RWPE1 (cell line): ENCODE measurements at regions not wholly inside any gene's neighbourhood (a gene's known extent, or its start where the extent isn't known, plus 50 kb on each side); places are given as distances from the start of the nearest gene placed in this dataset.

Source experiments
- CTCF ChIA-PET: fragments of 350-600 bp; sonication (Branson Sonifier 250); formaldehyde crosslinking; extraction: SDS; loops from one replicate; lab custom pipeline; 2021; lab: Yijun Ruan, JAX
- POLR2A ChIA-PET: fragments of 400-600 bp; formaldehyde crosslinking; extraction: SDS; loops from one replicate; lab custom pipeline; 2020; ENCODE audit warnings: antibody characterized with exemption; ENCODE audit not compliant: low non-redundant PET; lab: Yijun Ruan, JAX
- DNase-seq: peaks from one replicate; pipeline ENCODE4 v3.0.0; 2012; ENCODE audit warnings: low spot score
- H3K27ac ChIP-seq: fragments of 450-650 bp; 2 replicates; pipeline ENCODE4 v1.5.1; 2017
- CTCF ChIP-seq: fragments of 450-650 bp; conservative IDR thresholded peaks from 2 replicates; pipeline ENCODE4 v1.5.1; 2017; ENCODE audit warnings: low read depth, mild to moderate bottlenecking

GRCh38 chr1:91137173-91137852 lies 115.5 kb upstream of the ZNF644 start:
- POLR2A ChIA-PET, result no interaction called here
- DNase-seq, result no peak
- no peak for TF ChIP-seq CTCF
- CTCF ChIA-PET, result no interaction called here
- H3K27ac ChIP-seq, result no peak overlapping the region

- ChIA-PET POLR2A (no interaction called here), CTCF (no interaction called here)
- no peak for DNase-seq
- no peak overlapping the region for H3K27ac ChIP-seq
- no peak for TF ChIP-seq CTCF
Observed at GRCh38 chr1:91135799-91136198, 114.0 kb upstream of the ZNF644 start.

GRCh38 chr1:91133248-91133647 lies 111.4 kb upstream of the ZNF644 start:
- CTCF ChIA-PET, result no interaction called here
- DNase-seq, result no peak
- TF ChIP-seq CTCF, result no peak
- POLR2A ChIA-PET, result no interaction called here
- no peak overlapping the region for H3K27ac ChIP-seq

- no peak overlapping the region for H3K27ac ChIP-seq
- TF ChIP-seq CTCF, result no peak
- ChIA-PET POLR2A (no interaction called here), CTCF (interaction anchor here (1.3 kb wide), 1 partner anchor 36 kb away, joined by 3 read pairs; no protein-coding TSS in a partner anchor)
- DNase-seq, result no peak
Observed at GRCh38 chr1:91130256-91130985, 108.6 kb upstream of the ZNF644 start.

- H3K27ac ChIP-seq, result no peak overlapping the region
- no peak for DNase-seq
- POLR2A ChIA-PET, result no interaction called here
- CTCF ChIA-PET, result interaction anchor here (1.2 kb wide), 1 partner anchor 36 kb away, joined by 3 read pairs; no protein-coding TSS in a partner anchor
- TF ChIP-seq CTCF, result no peak
Observed at GRCh38 chr1:91129458-91129857, 107.6 kb upstream of the ZNF644 start.

- no peak overlapping the region for H3K27ac ChIP-seq
- CTCF ChIA-PET, result interaction anchor here (1.2 kb wide), 1 partner anchor 37 kb away, joined by 3 read pairs; no protein-coding TSS in a partner anchor
- POLR2A ChIA-PET, result no interaction called here
- DNase-seq, result no peak
- no peak for TF ChIP-seq CTCF
Observed at GRCh38 chr1:91129017-91129416, 107.2 kb upstream of the ZNF644 start.
